T-helper 1 cell treated with Interleukin-12 subunit alpha and Interleukin-12 subunit beta and Interleukin-4 antibody, amounts not matched to agents 30 μg/mL and 1 μg/mL, for 36 hours (primary cell): ENCODE measurements at regions not wholly inside any gene's neighbourhood (a gene's known extent, or its start where the extent isn't known, plus 50 kb on each side); places are given as distances from the start of the nearest gene placed in this dataset.
"Not testable (repeated sequence)": the region's sequence is repeated elsewhere in the genome, so short reads cannot be mapped to it uniquely, and the experiment has no call there.

ENCODE experiments used
- H3K27ac Mint-ChIP-seq: one replicate; pipeline ENCODE4 v1.8.0; 2021; ENCODE audit warnings: mild to moderate bottlenecking, mixed read lengths
- H3K27me3 Mint-ChIP-seq: one replicate; pipeline ENCODE4 v1.8.0; 2021; ENCODE audit warnings: low read depth, mixed read lengths
- H3K36me3 Mint-ChIP-seq: one replicate; pipeline ENCODE4 v1.8.0; 2021; ENCODE audit warnings: low read depth, mixed read lengths
- H3K4me1 Mint-ChIP-seq: one replicate; pipeline ENCODE4 v1.8.0; 2021; ENCODE audit warnings: low read depth, mixed read lengths
- H3K4me3 Mint-ChIP-seq: one replicate; pipeline ENCODE4 v1.8.0; 2021; ENCODE audit warnings: mild to moderate bottlenecking, moderate library complexity, mixed read lengths
- H3K9me3 Mint-ChIP-seq: one replicate; pipeline ENCODE4 v1.8.0; 2021; ENCODE audit warnings: mixed read lengths

DNA sequence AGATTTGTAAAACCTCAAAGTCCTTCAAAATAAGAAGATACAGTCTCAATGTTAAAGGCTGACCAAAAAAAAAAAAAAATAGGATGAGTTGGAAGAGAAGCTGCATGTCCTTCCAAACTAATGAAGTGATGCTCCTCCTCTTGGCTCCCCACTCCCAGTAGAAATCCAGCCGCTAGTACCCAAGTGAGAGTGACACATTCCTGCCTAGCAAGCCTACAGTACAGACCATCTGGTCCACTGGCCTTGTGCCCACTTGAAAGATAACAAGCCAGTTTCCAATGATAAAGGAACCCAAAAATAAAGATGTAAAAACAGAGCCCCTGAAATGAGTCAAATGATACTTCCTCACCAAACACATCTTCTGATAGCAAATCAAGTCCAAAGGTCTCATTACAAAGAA lies 258.7 kb upstream of the NSMCE3 start:
- Mint-ChIP-seq H3K4me1 (peaks cover 3% of the 10 kb centered on the region), H3K9me3 (no peaks in the 10 kb centered on the region), H3K4me3 (no peak overlapping the region), H3K36me3 (no peaks in the 10 kb centered on the region), H3K27ac (no peak overlapping the region), H3K27me3 (no peaks in the 10 kb centered on the region)

DNA sequence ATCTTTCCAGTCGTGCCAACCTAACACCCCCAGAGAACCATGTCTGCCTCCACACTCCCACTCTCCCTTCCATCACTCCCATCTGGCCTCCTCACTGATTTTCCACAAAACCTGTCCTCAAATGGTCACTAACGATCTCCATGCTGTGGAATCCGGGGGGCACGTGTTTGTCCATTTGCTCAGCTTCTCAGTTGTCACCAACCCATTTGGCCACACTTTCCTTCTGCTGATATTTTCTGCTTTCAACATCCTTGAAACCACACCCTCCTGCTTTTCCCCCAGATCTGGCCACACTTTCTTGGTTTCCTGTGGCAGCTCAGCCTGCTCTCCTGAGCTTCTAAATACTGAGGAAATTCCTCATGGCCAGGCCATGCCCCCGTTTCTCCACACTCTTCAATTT lies 257.2 kb upstream of the NSMCE3 start:
- H3K4me1 Mint-ChIP-seq = peaks cover 3% of the 10 kb centered on the region
- H3K27ac Mint-ChIP-seq = no peak overlapping the region

DNA sequence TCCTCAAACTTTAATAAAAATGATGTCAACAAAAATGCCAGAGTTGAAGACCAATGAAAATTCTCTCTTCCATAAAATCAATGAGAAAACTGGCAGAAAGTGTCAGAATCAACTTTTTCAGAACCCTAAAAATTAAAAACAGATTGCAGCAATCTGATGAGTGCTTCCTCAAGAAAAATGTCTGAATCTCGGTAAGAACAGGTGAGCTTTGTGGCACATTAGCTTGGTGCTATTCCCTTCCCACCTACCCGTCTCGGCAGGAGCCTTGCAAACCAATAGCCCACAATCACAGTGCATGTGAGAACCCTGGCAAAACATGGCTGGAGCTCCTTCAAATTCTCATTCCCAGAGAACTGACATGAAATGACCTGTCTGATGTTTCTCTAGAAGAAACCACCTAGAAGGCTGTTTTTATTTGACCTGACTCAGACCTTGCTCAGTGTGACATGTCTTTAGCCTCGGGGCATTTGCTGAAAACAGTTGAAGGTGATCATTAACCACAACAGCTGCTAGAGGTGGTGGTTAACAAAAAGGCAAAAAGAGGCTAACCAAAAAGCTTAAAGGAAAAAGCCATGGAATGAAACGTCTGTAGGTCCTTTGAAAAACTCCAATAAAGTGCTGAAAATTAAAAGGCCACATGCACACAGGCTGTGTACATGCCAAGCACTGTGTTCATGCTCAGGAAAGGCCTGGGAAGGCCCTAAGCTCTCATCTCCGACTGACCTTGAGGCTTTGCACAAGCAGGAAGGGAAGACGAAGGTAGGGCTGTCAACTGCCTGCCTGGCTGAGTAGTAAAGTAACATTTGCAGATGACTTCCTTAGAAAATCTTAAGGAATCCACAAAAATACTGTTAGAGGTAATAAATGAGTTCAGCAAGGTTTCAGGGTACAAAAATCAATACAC lies 253.0 kb upstream of the NSMCE3 start:
- H3K9me3 Mint-ChIP-seq = peaks cover 11% of the 10 kb centered on the region
- H3K27me3 Mint-ChIP-seq = peaks cover 3% of the 10 kb centered on the region
- H3K36me3 Mint-ChIP-seq = no peaks in the 10 kb centered on the region
- H3K4me1 Mint-ChIP-seq = peaks cover 3% of the 10 kb centered on the region
- H3K4me3 Mint-ChIP-seq = no peak overlapping the region
- H3K27ac Mint-ChIP-seq = no peak overlapping the region

More for the DNA sequence above, 257.2 kb upstream of the NSMCE3 start:
- Mint-ChIP-seq H3K27me3 (peaks cover 3% of the 10 kb centered on the region), H3K36me3 (no peaks in the 10 kb centered on the region), H3K4me3 (no peak overlapping the region), H3K9me3 (no peaks in the 10 kb centered on the region)

DNA sequence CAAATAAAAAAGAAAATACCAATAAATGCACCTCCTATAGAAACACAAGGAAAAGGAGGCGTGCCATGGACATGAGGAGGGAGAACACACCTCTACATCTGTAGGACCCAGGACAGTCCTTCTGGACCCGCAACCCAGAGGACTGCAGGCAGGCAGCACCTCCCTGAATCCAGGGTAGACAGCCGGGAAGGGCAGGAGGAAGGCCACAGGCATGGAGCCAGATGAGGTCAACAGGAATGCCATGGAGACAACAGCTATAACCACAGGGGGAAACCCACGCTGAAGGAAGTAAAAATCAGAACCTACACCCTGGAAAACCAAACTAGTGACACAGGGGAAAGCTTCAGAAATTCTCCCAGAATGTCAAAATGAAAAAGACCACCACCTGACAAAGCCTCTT lies 248.8 kb upstream of the NSMCE3 start:
- H3K27ac Mint-ChIP-seq = no peak overlapping the region
- no peaks in the 10 kb centered on the region for H3K4me1 Mint-ChIP-seq
- no peak overlapping the region for H3K4me3 Mint-ChIP-seq
- no peaks in the 10 kb centered on the region for H3K36me3 Mint-ChIP-seq
- peaks cover 15% of the 10 kb centered on the region for H3K9me3 Mint-ChIP-seq
- H3K27me3 Mint-ChIP-seq = peaks cover 3% of the 10 kb centered on the region

DNA sequence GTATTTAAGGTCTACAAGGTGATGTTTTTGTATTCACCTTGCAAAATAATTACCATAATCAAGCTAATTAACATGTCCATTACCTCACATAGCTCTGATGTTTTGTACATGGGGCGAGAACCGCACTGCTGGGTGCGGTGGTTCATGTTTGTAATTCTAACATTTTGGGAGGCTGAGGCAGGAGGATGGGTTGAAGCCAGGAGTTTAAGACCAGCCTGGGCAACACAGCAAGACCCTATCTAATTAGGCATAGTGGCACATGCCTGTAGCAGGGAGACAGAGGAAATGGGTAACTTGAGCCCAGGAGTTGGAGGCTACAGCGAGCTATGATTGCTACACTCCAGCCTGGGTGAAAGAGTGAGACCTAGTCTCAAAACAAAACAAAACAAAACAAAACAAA lies 248.2 kb upstream of the NSMCE3 start:
- Mint-ChIP-seq H3K36me3 (no peaks in the 10 kb centered on the region), H3K9me3 (peaks cover 15% of the 10 kb centered on the region), H3K4me1 (no peaks in the 10 kb centered on the region), H3K27ac (no peak overlapping the region), H3K4me3 (no peak overlapping the region), H3K27me3 (no peaks in the 10 kb centered on the region)

DNA sequence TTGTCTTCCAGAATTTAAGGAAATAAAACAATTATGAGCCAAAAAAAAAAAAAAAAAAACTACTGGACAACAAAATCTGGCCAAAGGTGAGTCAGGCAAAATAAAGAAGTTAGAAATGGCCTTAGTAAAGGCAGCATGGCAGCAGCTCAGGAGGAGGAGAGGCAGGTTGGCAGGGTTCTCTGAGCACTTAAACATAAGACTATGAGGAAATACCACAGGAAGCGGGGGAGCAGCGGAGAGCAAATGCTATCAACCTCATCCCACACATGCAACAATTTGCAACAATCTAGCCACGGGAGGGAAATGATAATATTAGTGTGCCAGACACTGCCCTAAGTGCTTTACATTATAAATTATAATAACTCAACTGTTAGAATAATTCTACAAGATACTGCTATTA lies 247.3 kb upstream of the NSMCE3 start:
- H3K27me3 Mint-ChIP-seq = no peaks in the 10 kb centered on the region
- H3K4me1 Mint-ChIP-seq = no peaks in the 10 kb centered on the region
- H3K36me3 Mint-ChIP-seq = no peaks in the 10 kb centered on the region
- peaks cover 15% of the 10 kb centered on the region for H3K9me3 Mint-ChIP-seq
- H3K4me3 Mint-ChIP-seq = no peak overlapping the region
- H3K27ac Mint-ChIP-seq = no peak overlapping the region

DNA sequence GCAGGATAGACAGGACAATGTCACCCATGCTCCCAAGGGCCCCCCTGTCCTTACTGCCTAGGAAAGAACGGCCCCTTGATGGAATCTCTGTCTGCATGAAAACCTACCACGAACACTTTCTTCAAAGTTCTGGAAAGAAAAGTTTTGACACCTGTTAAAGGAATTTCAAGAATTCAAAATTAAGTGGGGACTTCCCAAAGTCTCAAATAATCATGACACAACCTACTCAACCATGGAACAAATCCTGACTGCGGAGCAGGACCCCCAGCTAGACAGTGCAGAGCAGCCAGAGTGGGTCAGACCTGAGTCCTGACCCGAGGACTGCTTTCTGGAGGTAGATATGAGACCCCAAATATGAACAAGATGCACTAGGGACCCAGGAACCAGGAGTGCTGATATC lies 245.3 kb upstream of the NSMCE3 start:
- Mint-ChIP-seq H3K36me3 (no peaks in the 10 kb centered on the region), H3K27ac (no peak overlapping the region), H3K4me1 (no peaks in the 10 kb centered on the region), H3K4me3 (no peak overlapping the region), H3K27me3 (no peaks in the 10 kb centered on the region), H3K9me3 (peaks cover 15% of the 10 kb centered on the region)

DNA sequence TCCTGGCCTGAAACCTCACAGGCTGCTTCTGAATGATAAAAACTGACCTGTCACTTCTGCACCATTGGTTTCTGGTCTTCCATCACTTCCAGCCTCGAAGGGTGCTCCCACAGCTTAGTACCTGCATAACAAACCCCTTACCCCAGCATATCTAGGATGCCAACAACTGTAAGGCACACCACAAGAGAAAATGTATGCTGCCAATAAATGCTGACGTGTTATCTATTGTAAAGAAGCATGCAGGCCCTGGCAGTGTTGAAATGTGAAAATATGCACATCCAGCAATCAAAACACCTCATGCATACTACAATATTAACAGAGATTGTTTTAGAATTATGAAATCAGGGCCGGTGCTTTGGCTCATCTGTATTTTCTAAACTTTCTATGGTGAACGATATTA lies 242.0 kb upstream of the NSMCE3 start:
- Mint-ChIP-seq H3K27me3 (peaks cover 7% of the 10 kb centered on the region), H3K4me1 (no peaks in the 10 kb centered on the region), H3K4me3 (no peak overlapping the region), H3K36me3 (no peaks in the 10 kb centered on the region), H3K9me3 (peaks cover 20% of the 10 kb centered on the region), H3K27ac (no peak overlapping the region)

DNA sequence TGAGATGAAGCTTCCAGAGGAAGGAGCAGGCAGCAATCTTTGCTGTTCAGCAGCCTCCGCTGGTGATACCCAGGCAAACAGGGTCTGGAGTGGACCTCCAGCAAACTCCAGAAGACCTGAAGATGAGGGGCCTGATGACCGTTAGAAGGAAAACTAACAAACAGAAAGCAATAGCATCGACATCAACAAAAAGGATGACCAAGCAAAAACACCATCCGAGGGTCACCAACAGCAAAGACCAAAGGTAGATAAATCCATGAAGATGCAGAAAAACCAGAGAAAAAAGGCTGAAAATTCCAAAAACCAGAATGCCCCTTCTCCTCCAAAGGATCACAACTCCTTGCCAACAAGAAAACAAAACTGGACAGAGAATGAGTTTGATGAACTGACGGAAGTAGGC lies 235.9 kb upstream of the NSMCE3 start:
- H3K27ac Mint-ChIP-seq, H3K36me3 Mint-ChIP-seq, H3K4me3 Mint-ChIP-seq, H3K4me1 Mint-ChIP-seq, H3K27me3 Mint-ChIP-seq: not testable (repeated sequence)
- peaks cover 24% of the 10 kb centered on the region for H3K9me3 Mint-ChIP-seq

DNA sequence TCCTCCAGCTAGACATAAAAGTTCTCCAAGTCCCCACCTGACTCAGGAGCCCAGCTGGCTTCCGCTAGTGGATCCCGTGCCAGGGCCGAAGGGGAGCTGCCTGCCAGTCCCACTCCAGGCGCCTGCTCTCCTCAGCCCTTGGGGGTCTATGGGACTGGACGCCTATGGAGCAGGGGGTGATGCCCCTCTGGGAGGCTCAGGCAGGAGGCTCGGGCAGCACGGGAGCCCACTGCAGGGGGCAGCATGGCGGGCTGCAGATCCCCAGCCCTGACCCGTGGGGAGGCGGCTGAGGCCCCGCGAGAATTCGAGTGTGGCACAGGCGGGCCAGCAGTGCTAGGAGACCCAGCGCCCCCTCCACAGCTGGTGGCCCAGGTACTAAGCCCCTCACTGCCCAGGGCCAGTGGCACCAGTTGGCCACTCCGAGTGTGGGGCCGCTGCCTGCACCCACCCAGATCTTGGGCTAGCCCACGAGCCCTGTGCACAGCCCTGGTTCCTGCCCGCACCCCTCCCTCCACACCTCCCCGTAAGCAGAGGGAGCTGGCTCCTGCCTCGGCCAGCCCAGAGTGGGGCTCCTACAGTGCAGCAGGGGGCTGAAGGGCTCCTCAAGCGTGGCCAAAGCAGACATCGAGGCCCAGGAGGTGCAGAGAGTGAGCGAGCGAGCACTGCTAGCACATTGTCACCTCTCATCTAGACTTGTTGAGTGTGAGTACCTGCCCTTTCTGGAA lies 221.3 kb upstream of the NSMCE3 start:
- no peaks in the 10 kb centered on the region for H3K36me3 Mint-ChIP-seq
- H3K27me3 Mint-ChIP-seq = no peaks in the 10 kb centered on the region
- H3K4me1 Mint-ChIP-seq = no peaks in the 10 kb centered on the region
- H3K9me3 Mint-ChIP-seq = no peaks in the 10 kb centered on the region
- no peak overlapping the region for H3K4me3 Mint-ChIP-seq
- no peak overlapping the region for H3K27ac Mint-ChIP-seq

DNA sequence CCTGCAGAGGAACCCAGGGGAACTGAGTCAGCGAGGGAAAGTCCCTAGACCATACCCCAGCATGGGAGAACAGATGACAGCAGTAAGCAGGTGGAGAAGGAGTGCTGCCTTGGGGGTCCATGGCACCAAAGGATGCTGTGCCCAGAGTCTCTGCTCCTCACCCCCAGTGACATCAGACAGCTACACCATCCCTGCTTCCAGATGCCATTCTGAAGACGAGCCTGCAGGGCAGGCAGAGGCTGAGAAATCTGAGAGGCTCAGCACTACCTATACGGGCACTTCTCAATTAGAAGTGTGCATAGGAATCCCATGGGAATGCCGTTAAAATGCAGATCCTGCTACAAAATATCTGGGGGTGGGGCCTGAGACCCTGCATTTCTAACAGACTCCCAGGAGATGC lies 211.3 kb upstream of the NSMCE3 start:
- Mint-ChIP-seq H3K27ac (no peak overlapping the region), H3K27me3 (no peaks in the 10 kb centered on the region), H3K4me1 (no peaks in the 10 kb centered on the region), H3K4me3 (no peak overlapping the region), H3K9me3 (no peaks in the 10 kb centered on the region), H3K36me3 (no peaks in the 10 kb centered on the region)

DNA sequence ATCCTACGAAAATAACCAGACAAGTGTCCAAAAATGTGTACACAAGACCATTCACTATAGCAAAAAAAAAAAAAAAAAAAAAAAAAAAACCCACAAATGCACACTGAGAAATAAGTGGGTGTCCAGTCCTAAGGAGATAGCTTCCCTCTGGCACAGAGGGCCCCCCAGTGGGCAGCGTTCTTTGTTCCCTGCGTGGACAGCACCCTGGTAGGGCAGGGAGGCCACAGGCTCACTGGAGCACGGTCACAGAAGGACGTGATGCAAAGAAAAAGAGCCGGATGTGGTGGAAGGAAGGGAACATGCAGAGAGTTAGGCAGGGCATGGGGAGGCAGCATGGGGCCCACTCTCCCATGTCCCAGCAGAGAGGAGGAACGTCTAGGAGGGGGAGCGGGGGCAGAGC lies 210.7 kb upstream of the NSMCE3 start:
- Mint-ChIP-seq H3K4me3 (no peak overlapping the region), H3K36me3 (no peaks in the 10 kb centered on the region), H3K27ac (no peak overlapping the region), H3K4me1 (no peaks in the 10 kb centered on the region), H3K9me3 (no peaks in the 10 kb centered on the region), H3K27me3 (no peaks in the 10 kb centered on the region)

DNA sequence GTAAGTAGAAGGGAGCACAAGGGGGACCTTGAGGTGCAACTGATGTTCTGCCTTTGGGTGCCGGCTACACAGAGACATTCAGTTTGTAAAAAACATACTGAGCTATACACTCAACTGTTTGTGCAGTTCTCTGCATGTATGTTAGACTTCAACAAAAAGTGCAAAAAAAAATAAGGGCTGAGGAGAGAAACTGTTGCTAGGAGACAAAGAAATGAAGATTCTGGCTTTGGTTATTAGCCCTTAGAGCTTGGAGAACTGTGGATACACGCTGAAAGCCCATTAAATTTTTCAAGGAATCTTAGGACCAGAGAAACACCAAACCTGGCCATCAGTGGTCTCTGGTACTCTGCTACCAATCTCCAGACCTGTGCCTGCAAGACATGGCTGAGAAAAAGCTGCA lies 207.6 kb upstream of the NSMCE3 start:
- H3K9me3 Mint-ChIP-seq = no peaks in the 10 kb centered on the region
- H3K4me3 Mint-ChIP-seq = no peak overlapping the region
- H3K27ac Mint-ChIP-seq = no peak overlapping the region
- H3K4me1 Mint-ChIP-seq = no peaks in the 10 kb centered on the region
- H3K36me3 Mint-ChIP-seq = no peaks in the 10 kb centered on the region
- H3K27me3 Mint-ChIP-seq = no peaks in the 10 kb centered on the region

DNA sequence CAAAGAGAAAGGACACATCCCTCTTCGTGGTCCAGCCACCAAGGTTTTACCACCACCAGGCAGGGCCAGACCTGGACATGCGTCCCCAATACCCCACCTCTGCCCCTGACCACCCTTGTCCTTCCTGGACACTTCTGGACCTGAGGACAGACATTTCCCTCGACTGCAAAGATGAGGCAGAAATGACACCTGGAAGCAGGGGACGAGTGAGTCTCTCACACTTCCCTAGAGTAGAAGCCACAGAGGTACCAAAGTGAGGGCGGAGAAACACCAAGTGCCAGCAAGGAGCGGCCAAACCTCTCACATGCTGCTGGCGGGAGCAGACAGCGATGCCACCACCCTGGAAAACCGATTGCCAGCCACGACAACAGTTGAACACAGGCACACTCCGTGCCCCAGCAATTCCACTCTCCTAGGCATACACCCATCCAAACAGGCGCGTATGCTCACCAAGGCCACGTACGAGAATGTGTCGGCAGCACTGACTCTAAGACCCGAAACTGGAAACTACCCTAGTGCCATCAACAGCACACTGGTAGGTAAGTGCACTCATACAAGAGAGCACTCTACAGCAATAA lies 207.0 kb upstream of the NSMCE3 start:
- H3K27me3 Mint-ChIP-seq = no peaks in the 10 kb centered on the region
- no peaks in the 10 kb centered on the region for H3K9me3 Mint-ChIP-seq
- H3K27ac Mint-ChIP-seq = no peak overlapping the region
- H3K4me3 Mint-ChIP-seq = no peak overlapping the region
- no peaks in the 10 kb centered on the region for H3K36me3 Mint-ChIP-seq
- H3K4me1 Mint-ChIP-seq = no peaks in the 10 kb centered on the region

DNA sequence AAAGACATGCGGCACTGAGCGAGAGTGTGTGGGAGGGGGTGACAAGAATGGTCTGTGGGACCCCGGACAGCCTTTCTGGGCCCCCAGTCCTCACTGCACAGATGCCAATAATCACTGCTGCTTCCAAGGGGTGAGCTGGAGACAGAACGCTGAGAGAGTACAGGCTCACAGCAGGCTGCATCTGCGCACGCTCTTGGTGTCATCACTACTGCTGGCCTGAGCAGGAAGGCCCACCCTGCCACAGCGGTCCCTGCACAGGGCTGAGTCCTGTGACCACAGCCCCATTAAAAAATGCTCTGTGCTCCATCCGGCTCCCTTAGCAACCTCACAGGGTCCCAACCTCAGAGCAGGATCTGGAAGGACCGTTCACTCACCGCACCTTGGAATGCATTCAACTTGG lies 205.5 kb upstream of the NSMCE3 start:
- no peak overlapping the region for H3K27ac Mint-ChIP-seq
- no peaks in the 10 kb centered on the region for H3K36me3 Mint-ChIP-seq
- H3K4me3 Mint-ChIP-seq = no peak overlapping the region
- H3K4me1 Mint-ChIP-seq = no peaks in the 10 kb centered on the region
- H3K9me3 Mint-ChIP-seq = no peaks in the 10 kb centered on the region
- H3K27me3 Mint-ChIP-seq = no peaks in the 10 kb centered on the region
